Endothelial cell of umbilical vein (primary cell): ENCODE measurements at regions not wholly inside any gene's neighbourhood (a gene's known extent, or its start where the extent isn't known, plus 50 kb on each side); places are given as distances from the start of the nearest gene placed in this dataset.

Experiments
- BruUV-seq: library from RNA; stranded (reverse); fragments of 400-500 nt; replicated peaks from 2 replicates; lab custom pipeline; 2021; lab: Mats Ljungman, UMichigan
- CTCF ChIA-PET: fragments of 300-600, 350-600 bp; sonication (Branson Sonifier 250); formaldehyde crosslinking; loops from one replicate; lab custom pipeline; 2021; ENCODE audit warnings: antibody characterized with exemption, inconsistent platforms; lab: Charles Lee
- POLR2A ChIA-PET: fragments of 300-600, 350-600 bp; sonication (Branson Sonifier 250); formaldehyde crosslinking; loops from one replicate; lab custom pipeline; 2021; ENCODE audit warnings: antibody characterized with exemption, inconsistent platforms; lab: Charles Lee
- DNase-seq: peaks from one replicate; pipeline ENCODE4 v3.0.0-alpha.2; 2011; ENCODE audit warnings: low read depth, low spot score
- FAIRE-seq: peaks from 2 replicates; lab custom pipeline; 2011; peaks lifted over from hg19 to GRCh38; lab: Jason Lieb, UNC
- H2AFZ ChIP-seq: 2 replicates; pipeline ENCODE4 v1.6.0; 2012; ENCODE audit warnings: low read depth, low read length, control low read depth, inconsistent platforms
- H3K27ac ChIP-seq: 2 replicates; pipeline ENCODE4 v1.5.1; 2011; ENCODE audit warnings: low read depth, mild to moderate bottlenecking, control low read depth, low read length, moderate library complexity; ENCODE audit not compliant: insufficient read depth
- H3K27me3 ChIP-seq, 2 experiments: 2 replicates each; pipeline versions ENCODE4 v1.6.0 to v1.6.1; 2011; ENCODE audit warnings: low read length in 2 of 2, mixed read lengths in 1 of 2; ENCODE audit not compliant: control insufficient read depth in 2 of 2, insufficient read depth in 2 of 2
- H3K36me3 ChIP-seq, 2 experiments: 2 replicates in 1 of 2; 3 replicates in 1 of 2; pipeline ENCODE4 v1.5.1; 2011; ENCODE audit warnings: low read length in 2 of 2, mild to moderate bottlenecking in 1 of 2, moderate library complexity in 1 of 2; ENCODE audit not compliant: control insufficient read depth in 2 of 2, insufficient read depth in 2 of 2; ENCODE audit errors: extremely low read depth in 1 of 2
- H3K4me1 ChIP-seq: 3 replicates; pipeline ENCODE4 v1.5.1; 2011; ENCODE audit warnings: mild to moderate bottlenecking, low read length; ENCODE audit not compliant: control insufficient read depth, insufficient read depth; ENCODE audit errors: extremely low read depth
- H3K4me2 ChIP-seq: 2 replicates; pipeline ENCODE4 v1.6.1; 2011; ENCODE audit warnings: low read length, control low read depth, mixed read lengths; ENCODE audit not compliant: insufficient read depth
- H3K4me3 ChIP-seq, 3 experiments: fragments of 200-600 bp in 1 of 3; sonication (generic), shearing (Covaris generic) in 1 of 3; replicated peaks in 1 of 3; 2 replicates each; pipeline ENCODE4 v1.5.1; 2011 to 2016; ENCODE audit warnings: control low read depth in 3 of 3, low read length in 3 of 3, mild to moderate bottlenecking in 2 of 3, inconsistent platforms in 1 of 3, low read depth in 1 of 3, moderate library complexity in 1 of 3; ENCODE audit not compliant: insufficient read depth in 1 of 3
- H3K79me2 ChIP-seq: 2 replicates; pipeline ENCODE4 v1.6.0; 2012; ENCODE audit warnings: low read length, inconsistent platforms; ENCODE audit not compliant: control insufficient read depth, insufficient read depth
- H3K9ac ChIP-seq: replicated peaks from 2 replicates; pipeline ENCODE3; 2011; ENCODE audit warnings: low read length, control low read depth; ENCODE audit not compliant: insufficient read depth; ENCODE audit errors: extremely low read depth
- H3K9me1 ChIP-seq: replicated peaks from 3 replicates; pipeline ENCODE4 v1.6.0; 2011; ENCODE audit warnings: mild to moderate bottlenecking, low read length; ENCODE audit not compliant: control insufficient read depth, insufficient read depth; ENCODE audit errors: extremely low read depth
- H3K9me3 ChIP-seq: replicated peaks from 2 replicates; pipeline ENCODE4 v1.5.1; 2012; ENCODE audit warnings: low read length, inconsistent platforms; ENCODE audit not compliant: control insufficient read depth, insufficient read depth
- H4K20me1 ChIP-seq: replicated peaks from 2 replicates; pipeline ENCODE3; 2011; ENCODE audit warnings: mild to moderate bottlenecking, low read length; ENCODE audit not compliant: control insufficient read depth, insufficient read depth; ENCODE audit errors: extremely low read depth
- EZH2 ChIP-seq: IDR thresholded peaks from 2 replicates; pipeline ENCODE4 v1.6.1; 2012; ENCODE audit warnings: borderline replicate concordance, low read depth, mild to moderate bottlenecking, moderate library complexity, low read length, inconsistent platforms; ENCODE audit not compliant: severe bottlenecking
- FOS ChIP-seq: IDR thresholded peaks from 2 replicates; pipeline ENCODE4 v1.6.1; 2011; ENCODE audit warnings: mild to moderate bottlenecking, low read length, moderate library complexity, borderline replicate concordance; ENCODE audit not compliant: insufficient read depth
- GATA2 ChIP-seq: IDR thresholded peaks from 2 replicates; pipeline ENCODE4 v1.7.0; 2011; ENCODE audit warnings: low read depth, mild to moderate bottlenecking, moderate library complexity, mixed read lengths, low read length; ENCODE audit not compliant: insufficient read length, insufficient read depth
- JUN ChIP-seq: IDR thresholded peaks from 2 replicates; pipeline ENCODE4 v1.6.1; 2011; ENCODE audit warnings: borderline replicate concordance, low read depth; ENCODE audit not compliant: insufficient read length, insufficient read depth
- MAX ChIP-seq: IDR thresholded peaks from 2 replicates; pipeline ENCODE4 v1.6.1; 2011; ENCODE audit not compliant: insufficient read depth, insufficient read length
- MYC ChIP-seq: IDR thresholded peaks from one replicate; pipeline ENCODE4 v1.6.1; 2011; ENCODE audit warnings: mild to moderate bottlenecking, low read depth, low read length
- POLR2A ChIP-seq: IDR thresholded peaks from 2 replicates; pipeline ENCODE4 v1.6.1; 2012; ENCODE audit warnings: low read depth, mild to moderate bottlenecking, control low read depth, low read length
- POLR2AphosphoS5 ChIP-seq: IDR thresholded peaks from 2 replicates; pipeline ENCODE4 v1.6.1; 2012; ENCODE audit warnings: low read depth, mild to moderate bottlenecking, control low read depth, low read length, moderate library complexity; ENCODE audit not compliant: insufficient read depth
- dilution Hi-C: fragments of 300-500 bp; cut with MboI; formaldehyde crosslinking; loops from one replicate; pipeline ENCODE4 v1.15.0; 2019; ENCODE audit warnings: low sequenced_read_pairs; ENCODE audit not compliant: extremely low pct_ligation_motif_present
- intact Hi-C: fragments of 100-400 bp; cut with micrococcal nuclease; formaldehyde crosslinking; loops from one replicate; pipeline ENCODE4 v1.10.0; 2022
- TF ChIP-seq, protein P1 (sequence below), 2 donors: IDR thresholded peaks; 1 replicate in 1 of 2; 2 replicates in 1 of 2; pipeline ENCODE4 v1.5.1; 2011; ENCODE audit warnings: low read length in 2 of 2, mild to moderate bottlenecking in 2 of 2, moderate library complexity in 2 of 2, control low read depth in 1 of 2, inconsistent platforms in 1 of 2, low read depth in 1 of 2; ENCODE audit not compliant: insufficient read depth in 1 of 2; ENCODE audit errors: extremely low read depth in 1 of 2

GRCh38 chr4:177791188-177791587 lies 349.0 kb upstream of the AGA start:
- CTCF ChIA-PET, result no interaction called here
- no peak for DNase-seq
- FAIRE-seq, result no peak

More at GRCh38 chr4:177791188-177791587, 349.0 kb upstream of the AGA start:
- TF ChIP-seq MAX, result no peak
- no peak for TF ChIP-seq POLR2AphosphoS5
- no peak for TF ChIP-seq MYC
- TF ChIP-seq, protein P1, sequence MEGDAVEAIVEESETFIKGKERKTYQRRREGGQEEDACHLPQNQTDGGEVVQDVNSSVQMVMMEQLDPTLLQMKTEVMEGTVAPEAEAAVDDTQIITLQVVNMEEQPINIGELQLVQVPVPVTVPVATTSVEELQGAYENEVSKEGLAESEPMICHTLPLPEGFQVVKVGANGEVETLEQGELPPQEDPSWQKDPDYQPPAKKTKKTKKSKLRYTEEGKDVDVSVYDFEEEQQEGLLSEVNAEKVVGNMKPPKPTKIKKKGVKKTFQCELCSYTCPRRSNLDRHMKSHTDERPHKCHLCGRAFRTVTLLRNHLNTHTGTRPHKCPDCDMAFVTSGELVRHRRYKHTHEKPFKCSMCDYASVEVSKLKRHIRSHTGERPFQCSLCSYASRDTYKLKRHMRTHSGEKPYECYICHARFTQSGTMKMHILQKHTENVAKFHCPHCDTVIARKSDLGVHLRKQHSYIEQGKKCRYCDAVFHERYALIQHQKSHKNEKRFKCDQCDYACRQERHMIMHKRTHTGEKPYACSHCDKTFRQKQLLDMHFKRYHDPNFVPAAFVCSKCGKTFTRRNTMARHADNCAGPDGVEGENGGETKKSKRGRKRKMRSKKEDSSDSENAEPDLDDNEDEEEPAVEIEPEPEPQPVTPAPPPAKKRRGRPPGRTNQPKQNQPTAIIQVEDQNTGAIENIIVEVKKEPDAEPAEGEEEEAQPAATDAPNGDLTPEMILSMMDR (IDR thresholded peaks at IDR 0.05; ENCODE audit: extremely low read depth in 1 of 2, insufficient read depth in 1 of 2, low read depth in 1 of 2, low read length in 2 of 2), result no peak
- no peak for TF ChIP-seq GATA2
- no peak for TF ChIP-seq FOS
- no peak for TF ChIP-seq POLR2A
- no peak for TF ChIP-seq JUN
- TF ChIP-seq EZH2, result no peak
- intact Hi-C loops, result no loop called here
- Histone ChIP-seq H4K20me1 (no peaks in the 10 kb centered on the region), H3K27ac (no peak overlapping the region), H3K9me3 (peaks cover 4% of the 10 kb centered on the region), H3K9ac (no peak overlapping the region), H3K4me1 (no peaks in the 10 kb centered on the region), H3K4me2 (no peak overlapping the region), H3K36me3 (no peaks in the 10 kb centered on the region), H2AFZ (no peak overlapping the region), H3K4me3 (no peak overlapping the region), H3K27me3 (no peaks in the 10 kb centered on the region), H3K9me1 (no peaks in the 10 kb centered on the region), H3K79me2 (no peaks in the 10 kb centered on the region)
- POLR2A ChIA-PET, result no interaction called here
- dilution Hi-C loops, result no loop called here
- no TSS peak for BruUV-seq
